UCSD-AML1 (cell line): ENCODE measurements at regions not wholly inside any gene's neighbourhood (a gene's known extent, or its start where the extent isn't known, plus 50 kb on each side); places are given as distances from the start of the nearest gene placed in this dataset.
A peak's percentile ranks its signal among the peaks of the same experiment; 100 is the strongest.
"Not testable (repeated sequence)": the region's sequence is repeated elsewhere in the genome, so short reads cannot be mapped to it uniquely, and the experiment has no call there.

Experiments used
- DNase-seq: peaks from one replicate; lab custom pipeline; 2025; ENCODE audit not compliant: unreplicated experiment; lab: John Stamatoyannopoulos, UW

- no peak for DNase-seq
These were observed 147.4 kb downstream of the ABHD5 start for GRCh38 chr3:43838009-43838758.

- DNase-seq: no peak
These were observed 148.1 kb downstream of the ABHD5 start for GRCh38 chr3:43838877-43839276.

- DNase-seq: no peak
These were observed 152.6 kb downstream of the ABHD5 start for GRCh38 chr3:43843386-43843785.

GRCh38 chr3:43844757-43845156 is 154.0 kb downstream of the ABHD5 start:
- DNase-seq: no peak

- not testable (repeated sequence) for DNase-seq
These were observed 154.8 kb downstream of the ABHD5 start for GRCh38 chr3:43845553-43845952.

GRCh38 chr3:43852066-43852465 is 161.3 kb downstream of the ABHD5 start:
- DNase-seq: no peak

- no peak for DNase-seq
These were observed 163.5 kb downstream of the ABHD5 start for GRCh38 chr3:43854283-43854682.

- no peak for DNase-seq
These were observed 164.2 kb downstream of the ABHD5 start for GRCh38 chr3:43854916-43855315.

GRCh38 chr3:43855674-43856299 is 165.0 kb downstream of the ABHD5 start:
- peak; percentile 49 for DNase-seq

GRCh38 chr3:43856351-43856750 is 165.6 kb downstream of the ABHD5 start:
- DNase-seq: no peak

GRCh38 chr3:43856761-43857160 is 166.0 kb downstream of the ABHD5 start:
- DNase-seq: no peak

- no peak for DNase-seq
These were observed 166.9 kb downstream of the ABHD5 start for GRCh38 chr3:43857361-43858293.

- DNase-seq: no peak
These were observed 167.6 kb downstream of the ABHD5 start for GRCh38 chr3:43858294-43858701.

- DNase-seq: no peak
These were observed 169.0 kb downstream of the ABHD5 start for GRCh38 chr3:43859766-43860165.

- DNase-seq: no peak
These were observed 170.9 kb downstream of the ABHD5 start for GRCh38 chr3:43861635-43862034.

- DNase-seq: no peak
These were observed 171.7 kb downstream of the ABHD5 start for GRCh38 chr3:43862470-43862869.

- no peak for DNase-seq
These were observed 172.5 kb downstream of the ABHD5 start for GRCh38 chr3:43862992-43863805.

- DNase-seq: no peak
These were observed 173.5 kb downstream of the ABHD5 start for GRCh38 chr3:43863966-43864933.

- no peak for DNase-seq
These were observed 174.6 kb downstream of the ABHD5 start for GRCh38 chr3:43865351-43865750.
